ENCODE measurements at regions not wholly inside any gene's neighbourhood (a gene's known extent, or its start where the extent isn't known, plus 50 kb on each side); places are given as distances from the start of the nearest gene placed in this dataset.

DNA sequence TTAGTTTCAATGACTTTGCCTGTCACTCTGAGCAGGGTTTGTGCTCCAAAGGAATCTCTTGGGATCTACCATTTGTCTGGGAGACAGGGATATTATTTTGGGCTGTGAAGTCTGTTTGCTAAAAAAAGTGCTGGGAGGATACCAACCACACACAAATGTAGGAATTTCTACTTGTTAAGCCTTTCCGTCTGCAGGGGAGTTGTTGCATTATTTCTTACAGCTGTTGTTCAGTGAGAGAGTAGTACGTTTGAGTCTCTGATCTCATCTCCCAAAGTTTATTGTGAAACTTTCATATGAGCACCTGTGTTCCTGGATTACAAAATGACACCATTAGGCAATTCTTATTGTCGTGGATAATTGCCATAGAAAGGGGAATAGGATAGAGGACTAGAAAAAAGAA, 78.3 kb upstream of the SEMA6A start:
- DNase-seq: no peak

GRCh38 chr5:116652196-116652729, 77.6 kb upstream of the SEMA6A start:
- DNase-seq: peak; percentile 0

DNA sequence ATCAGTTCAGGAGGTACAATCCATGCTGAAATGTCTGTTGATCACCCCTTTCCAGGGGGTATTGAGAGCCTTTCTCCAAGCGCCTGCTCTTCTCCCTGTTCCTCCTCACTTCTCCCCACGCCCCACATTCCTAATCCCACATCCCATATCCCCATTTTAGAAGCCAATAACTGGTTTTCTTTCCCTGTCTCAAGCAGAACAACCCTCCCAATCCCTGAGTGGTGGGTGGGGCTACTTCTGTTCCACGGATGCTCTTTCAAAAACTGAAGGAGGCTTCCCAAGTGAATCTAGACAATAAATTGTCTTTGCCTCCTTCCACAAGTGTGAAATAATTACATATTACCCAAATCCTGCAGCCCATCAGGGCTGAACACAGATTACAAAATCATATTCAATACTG, 77.0 kb upstream of the SEMA6A start:
- no peak for DNase-seq

- DNase-seq: no peak
Measured at GRCh38 chr5:116650964-116651363, 76.3 kb upstream of the SEMA6A start.

DNA sequence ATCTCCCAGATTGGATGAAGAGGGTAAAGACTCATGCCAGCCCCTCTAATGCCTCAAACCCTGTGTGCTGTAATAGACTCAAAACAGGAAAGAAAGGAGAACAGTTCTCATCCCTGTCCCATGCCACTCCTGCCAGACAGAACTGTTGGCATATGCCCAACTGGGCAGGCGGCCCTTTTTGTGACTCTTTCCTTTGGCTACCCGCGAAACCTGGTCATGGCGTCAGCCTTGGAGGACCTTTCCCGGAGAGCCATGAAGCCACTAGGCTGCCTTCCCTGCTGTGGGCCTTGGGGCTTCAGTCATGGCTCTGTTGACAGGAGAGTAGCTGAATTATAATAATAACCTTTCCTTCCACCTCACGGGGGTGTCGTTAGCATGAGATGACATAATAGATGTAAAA, 75.9 kb upstream of the SEMA6A start:
- no peak for DNase-seq

- no peak for DNase-seq
Measured at GRCh38 chr5:116646611-116647289, 72.1 kb upstream of the SEMA6A start.

DNA sequence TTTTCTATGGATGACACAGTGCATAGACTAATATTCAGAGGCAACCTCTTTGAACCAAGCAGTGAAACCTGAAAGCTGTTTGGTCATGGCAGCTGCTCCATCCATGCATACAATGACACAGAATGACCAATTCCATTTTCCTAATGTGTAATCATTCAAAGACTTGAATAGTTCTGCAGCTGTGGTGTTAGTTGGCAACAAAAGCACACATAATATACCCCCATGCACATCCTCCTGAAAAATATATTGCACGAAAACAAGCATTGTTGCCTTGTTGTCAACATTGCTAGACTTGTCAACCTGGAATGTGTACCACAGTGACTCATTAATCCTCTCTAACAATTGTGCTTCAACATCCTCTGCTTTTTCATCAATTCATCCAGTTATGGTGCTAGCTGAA, 71.0 kb upstream of the SEMA6A start:
- DNase-seq: no peak

DNA sequence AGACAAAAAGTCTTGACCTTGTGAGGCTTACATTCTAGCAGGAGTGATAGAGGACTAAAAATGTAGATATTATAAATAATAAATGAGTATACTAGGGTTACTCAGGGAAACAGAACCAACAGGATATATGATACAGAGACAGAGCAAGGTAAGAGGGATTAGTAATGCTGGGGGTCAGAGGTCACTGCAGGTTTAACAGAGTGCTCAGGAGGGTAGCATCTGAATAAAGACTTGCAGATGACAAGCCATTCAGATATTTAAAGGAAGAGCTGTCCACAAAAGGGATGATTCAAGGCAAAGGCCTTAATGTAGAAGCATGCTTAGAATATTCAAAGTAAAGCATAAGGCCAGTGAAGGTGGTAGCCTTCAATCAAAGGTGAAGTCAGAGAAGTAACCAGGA, 65.6 kb upstream of the SEMA6A start:
- DNase-seq: no peak

DNA sequence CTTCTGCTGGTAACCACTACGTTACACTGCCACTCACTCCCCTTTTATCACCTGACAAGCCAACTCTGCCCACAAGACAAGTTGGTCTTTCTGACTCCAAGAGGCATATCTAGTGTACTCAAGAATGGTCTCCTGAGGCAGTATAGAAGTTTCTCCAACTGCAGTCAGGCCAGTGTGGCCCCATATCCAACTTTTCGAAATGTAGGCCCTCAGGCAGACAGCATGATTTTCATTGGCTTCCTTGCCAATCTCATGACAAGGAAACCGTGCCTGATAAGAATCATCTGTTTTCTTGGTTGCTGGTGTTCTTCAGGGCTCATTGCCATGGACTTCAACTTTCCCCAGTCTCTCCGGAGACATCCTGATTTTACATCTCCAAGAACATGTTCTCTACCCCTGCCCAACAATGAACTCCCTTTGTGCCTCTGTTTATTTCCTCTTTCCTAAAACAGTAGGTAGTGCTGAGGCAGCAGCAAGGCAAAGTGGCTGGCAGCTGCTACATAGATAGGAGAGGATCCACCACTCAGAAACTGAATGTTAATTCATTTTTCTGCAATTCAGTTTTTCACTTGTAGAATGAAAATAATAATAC, 62.6 kb upstream of the SEMA6A start:
- DNase-seq: no peak

GRCh38 chr5:116632890-116633289, 58.3 kb upstream of the SEMA6A start:
- no peak for DNase-seq

DNA sequence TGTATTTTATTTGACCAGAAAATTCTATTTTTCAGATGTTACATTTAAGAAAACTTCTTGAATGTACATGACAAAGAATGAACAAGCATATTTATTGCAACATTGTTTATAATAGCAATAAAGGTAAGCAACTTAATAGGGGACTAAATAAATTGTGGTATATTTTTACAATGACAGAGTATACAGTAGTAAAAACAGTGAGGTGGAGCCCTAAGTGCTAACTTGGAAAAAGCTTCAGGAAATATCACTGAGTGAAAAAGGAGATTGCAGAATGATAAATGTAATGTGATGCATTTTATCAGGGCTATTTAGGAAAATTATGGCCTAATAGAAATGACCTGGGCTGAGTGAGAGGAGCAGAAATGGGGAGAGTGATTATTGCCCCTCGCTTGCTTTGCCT, 56.5 kb upstream of the SEMA6A start:
- no peak for DNase-seq

DNA sequence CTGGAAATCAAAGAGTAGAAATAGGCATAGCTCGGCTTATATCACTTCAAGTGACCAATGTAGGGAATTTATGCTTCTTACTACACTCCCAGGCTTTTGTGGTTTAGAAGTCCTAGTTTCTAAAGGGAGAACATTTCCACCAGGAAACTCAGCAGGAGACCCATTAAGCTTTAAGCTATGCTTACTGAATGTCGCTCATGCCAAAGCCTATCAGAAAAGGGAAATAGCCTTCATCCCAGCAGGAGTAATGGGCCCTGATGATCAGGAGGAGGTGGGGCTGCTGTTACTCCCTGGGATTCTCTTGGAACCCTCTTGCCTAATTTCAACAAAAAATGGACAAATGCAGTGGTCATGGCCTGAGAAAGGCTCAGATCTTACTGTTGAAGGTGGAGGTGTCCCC, 54.5 kb upstream of the SEMA6A start:
- DNase-seq: no peak

DNA sequence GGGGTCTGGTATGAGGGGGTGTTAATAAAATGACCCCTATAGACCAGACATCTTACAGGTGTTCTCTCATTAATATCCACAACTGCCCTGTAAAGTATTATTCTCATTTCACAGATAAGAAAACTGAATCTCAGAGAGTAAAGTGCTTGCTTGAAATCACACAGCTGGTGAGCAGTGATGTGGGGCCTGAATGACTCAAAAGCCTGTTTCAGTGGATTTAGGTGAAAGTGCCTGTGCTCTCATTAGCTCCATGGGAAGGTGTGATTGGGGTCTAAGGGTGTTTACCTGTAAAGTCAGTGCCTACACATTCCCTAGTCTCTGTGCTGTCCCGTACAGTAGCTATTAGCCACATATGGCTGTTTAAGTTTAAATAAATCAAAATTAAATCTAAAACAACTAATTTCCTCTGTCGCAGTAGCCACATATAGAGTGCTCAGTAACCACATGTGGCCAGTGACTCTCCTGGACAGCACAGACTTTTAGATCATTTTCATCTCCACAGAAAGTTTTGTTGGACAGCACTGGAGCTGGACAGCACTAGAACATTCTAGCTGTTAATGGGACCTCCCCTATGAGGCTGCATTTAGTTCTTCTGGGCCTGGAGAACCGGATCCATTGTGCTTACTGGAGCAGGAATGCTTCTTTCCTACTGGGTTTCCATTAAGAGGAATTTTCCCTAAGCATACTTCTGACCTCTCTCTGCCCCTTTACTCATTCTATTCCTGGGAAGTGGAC, 52.5 kb upstream of the SEMA6A start:
- DNase-seq: no peak

DNA sequence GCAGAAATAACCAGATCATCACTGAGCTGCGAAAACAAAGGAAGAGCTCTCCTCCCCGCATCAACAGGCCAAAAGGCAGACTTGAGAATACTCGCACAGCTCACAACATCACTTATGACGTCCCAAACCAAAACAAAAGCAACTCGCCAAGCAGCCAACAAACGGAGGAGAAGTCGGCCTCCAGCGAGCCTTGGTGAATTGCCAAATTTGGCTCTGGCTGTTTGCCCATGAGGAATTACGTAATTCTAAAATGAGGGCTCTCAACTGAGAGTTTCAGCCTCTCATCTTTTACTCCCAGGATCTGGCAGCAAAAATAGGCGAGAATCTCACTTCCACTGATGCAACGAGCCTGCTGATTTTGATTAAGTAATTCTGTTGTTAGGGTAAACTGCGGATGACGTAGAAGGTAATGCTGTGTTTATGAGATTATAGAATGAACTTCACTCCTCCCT, 51.7 kb upstream of the SEMA6A start:
- DNase-seq: peak; percentile 12
